Activated naive CD8-positive, alpha-beta T cell (primary cell): ENCODE measurements at regions not wholly inside any gene's neighbourhood (a gene's known extent, or its start where the extent isn't known, plus 50 kb on each side); places are given as distances from the start of the nearest gene placed in this dataset.

Experiments
- H3K27ac Mint-ChIP-seq: one replicate; pipeline ENCODE4 v1.8.0; 2021; ENCODE audit warnings: mixed read lengths
- H3K27me3 Mint-ChIP-seq: one replicate; pipeline ENCODE4 v1.8.0; 2021; ENCODE audit warnings: mixed read lengths
- H3K36me3 Mint-ChIP-seq: one replicate; pipeline ENCODE4 v1.8.0; 2021; ENCODE audit warnings: mixed read lengths
- H3K4me1 Mint-ChIP-seq: one replicate; pipeline ENCODE4 v1.8.0; 2021; ENCODE audit warnings: low read depth, mixed read lengths
- H3K4me3 Mint-ChIP-seq: one replicate; pipeline ENCODE4 v1.8.0; 2021; ENCODE audit warnings: mild to moderate bottlenecking, mixed read lengths
- H3K9me3 Mint-ChIP-seq: one replicate; pipeline ENCODE4 v1.8.0; 2021; ENCODE audit warnings: low read depth, mixed read lengths

- H3K9me3 Mint-ChIP-seq: peaks cover 8% of the 10 kb centered on the region
- no peak overlapping the region for H3K4me3 Mint-ChIP-seq
- no peaks in the 10 kb centered on the region for H3K27me3 Mint-ChIP-seq
- no peaks in the 10 kb centered on the region for H3K4me1 Mint-ChIP-seq
- H3K27ac Mint-ChIP-seq: no peak overlapping the region
- H3K36me3 Mint-ChIP-seq: no peaks in the 10 kb centered on the region
Observed at GRCh38 chr13:89740994-89741685, 1606.3 kb upstream of the MIR17HG start.

- H3K36me3 Mint-ChIP-seq: no peaks in the 10 kb centered on the region
- peaks cover 4% of the 10 kb centered on the region for H3K9me3 Mint-ChIP-seq
- no peak overlapping the region for H3K4me3 Mint-ChIP-seq
- H3K27me3 Mint-ChIP-seq: no peaks in the 10 kb centered on the region
- no peak overlapping the region for H3K27ac Mint-ChIP-seq
- H3K4me1 Mint-ChIP-seq: no peaks in the 10 kb centered on the region
Observed at GRCh38 chr13:89746554-89746953, 1600.9 kb upstream of the MIR17HG start.

DNA sequence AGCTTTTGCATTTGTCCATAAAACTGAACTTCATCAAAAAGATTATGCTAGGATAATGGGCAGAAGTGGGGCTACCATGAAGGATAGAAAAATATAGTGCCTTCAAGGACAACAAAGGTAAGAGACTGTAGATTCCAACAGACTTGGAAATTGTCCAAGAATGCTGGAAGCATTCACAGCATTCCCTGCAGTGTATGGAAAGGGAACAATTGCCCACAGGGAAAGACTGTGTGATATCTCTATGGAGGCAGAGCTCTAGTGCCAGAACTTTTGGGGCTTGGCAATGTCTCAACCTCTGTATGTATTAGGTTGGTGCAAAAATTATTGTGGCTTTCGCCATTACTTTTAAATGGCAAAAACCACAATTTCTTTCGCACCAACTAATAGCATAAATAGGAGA lies 1598.8 kb upstream of the MIR17HG start:
- no peaks in the 10 kb centered on the region for H3K36me3 Mint-ChIP-seq
- H3K27ac Mint-ChIP-seq: no peak overlapping the region
- peaks cover 7% of the 10 kb centered on the region for H3K9me3 Mint-ChIP-seq
- no peak overlapping the region for H3K4me3 Mint-ChIP-seq
- no peaks in the 10 kb centered on the region for H3K4me1 Mint-ChIP-seq
- no peaks in the 10 kb centered on the region for H3K27me3 Mint-ChIP-seq

DNA sequence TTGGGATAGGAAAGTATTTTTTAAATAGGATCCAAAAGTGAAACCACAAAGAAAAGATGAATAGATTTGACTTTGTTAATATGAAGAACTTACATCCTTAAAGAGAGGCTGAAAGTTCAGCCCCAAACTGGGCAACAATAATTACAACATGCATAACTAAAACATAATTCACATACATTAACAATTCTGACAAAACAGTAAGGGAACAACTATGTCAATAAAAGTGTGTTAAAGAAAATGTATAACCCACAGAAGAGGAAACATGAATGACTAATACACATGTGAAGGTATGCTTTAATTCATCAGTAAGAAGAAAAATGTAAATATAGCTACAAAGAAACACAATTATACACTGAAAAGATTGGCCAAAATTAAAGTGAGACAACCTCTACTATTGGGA lies 1597.6 kb upstream of the MIR17HG start:
- H3K4me1 Mint-ChIP-seq: no peaks in the 10 kb centered on the region
- peaks cover 4% of the 10 kb centered on the region for H3K9me3 Mint-ChIP-seq
- no peaks in the 10 kb centered on the region for H3K36me3 Mint-ChIP-seq
- H3K4me3 Mint-ChIP-seq: no peak overlapping the region
- H3K27me3 Mint-ChIP-seq: no peaks in the 10 kb centered on the region
- no peak overlapping the region for H3K27ac Mint-ChIP-seq

DNA sequence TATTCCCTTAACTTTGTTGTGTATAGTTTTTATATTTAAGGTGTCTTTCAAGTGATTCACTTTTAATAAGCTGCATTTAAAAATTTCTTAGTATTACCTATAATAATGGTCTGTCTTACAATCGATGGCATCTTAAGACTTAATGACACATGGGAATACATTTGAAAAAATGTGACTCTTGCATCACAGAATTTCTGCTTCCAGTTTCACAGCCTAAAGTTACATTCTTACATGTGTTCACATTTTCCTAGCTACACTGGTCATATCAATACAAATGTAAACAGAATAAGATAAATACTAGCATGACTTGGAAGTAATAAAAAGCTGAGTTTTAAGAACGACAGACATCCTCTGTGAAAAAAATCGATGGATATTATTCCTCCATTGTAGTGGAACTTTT lies 1597.1 kb upstream of the MIR17HG start:
- peaks cover 4% of the 10 kb centered on the region for H3K9me3 Mint-ChIP-seq
- no peak overlapping the region for H3K27ac Mint-ChIP-seq
- H3K4me1 Mint-ChIP-seq: no peaks in the 10 kb centered on the region
- H3K27me3 Mint-ChIP-seq: no peaks in the 10 kb centered on the region
- no peaks in the 10 kb centered on the region for H3K36me3 Mint-ChIP-seq
- H3K4me3 Mint-ChIP-seq: no peak overlapping the region

GRCh38 chr13:89751432-89751930 lies 1596.0 kb upstream of the MIR17HG start:
- H3K36me3 Mint-ChIP-seq: no peaks in the 10 kb centered on the region
- peaks cover 4% of the 10 kb centered on the region for H3K9me3 Mint-ChIP-seq
- no peak overlapping the region for H3K4me3 Mint-ChIP-seq
- H3K4me1 Mint-ChIP-seq: no peaks in the 10 kb centered on the region
- H3K27ac Mint-ChIP-seq: no peak overlapping the region
- no peaks in the 10 kb centered on the region for H3K27me3 Mint-ChIP-seq

DNA sequence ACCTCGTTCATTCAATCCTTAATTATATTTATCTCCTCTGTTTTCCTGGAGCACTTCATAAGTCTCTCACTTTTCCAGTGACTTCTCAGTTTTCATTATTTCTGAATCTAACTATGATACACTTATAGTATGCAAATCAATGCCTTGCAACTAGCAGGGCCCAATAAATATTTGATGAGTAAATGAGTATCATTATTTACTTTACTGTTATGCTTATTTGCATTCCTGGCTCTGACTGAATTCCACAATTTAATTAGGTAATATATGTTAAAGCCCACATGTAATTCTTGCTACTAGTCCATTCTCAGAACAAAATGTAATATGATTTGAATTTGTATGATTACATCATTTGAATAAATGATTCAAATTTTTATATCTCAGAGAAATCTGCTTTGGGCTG lies 1595.1 kb upstream of the MIR17HG start:
- Mint-ChIP-seq H3K36me3 (no peaks in the 10 kb centered on the region), H3K9me3 (peaks cover 4% of the 10 kb centered on the region), H3K27me3 (no peaks in the 10 kb centered on the region), H3K4me3 (no peak overlapping the region), H3K27ac (no peak overlapping the region), H3K4me1 (no peaks in the 10 kb centered on the region)

- no peaks in the 10 kb centered on the region for H3K4me1 Mint-ChIP-seq
- no peaks in the 10 kb centered on the region for H3K36me3 Mint-ChIP-seq
- H3K27me3 Mint-ChIP-seq: no peaks in the 10 kb centered on the region
- H3K27ac Mint-ChIP-seq: no peak overlapping the region
- peaks cover 8% of the 10 kb centered on the region for H3K9me3 Mint-ChIP-seq
- H3K4me3 Mint-ChIP-seq: no peak overlapping the region
Observed at GRCh38 chr13:89755729-89756492, 1591.6 kb upstream of the MIR17HG start.

GRCh38 chr13:89763005-89763404 lies 1584.5 kb upstream of the MIR17HG start:
- peaks cover 7% of the 10 kb centered on the region for H3K9me3 Mint-ChIP-seq
- no peak overlapping the region for H3K27ac Mint-ChIP-seq
- H3K27me3 Mint-ChIP-seq: no peaks in the 10 kb centered on the region
- no peak overlapping the region for H3K4me3 Mint-ChIP-seq
- H3K4me1 Mint-ChIP-seq: no peaks in the 10 kb centered on the region
- no peaks in the 10 kb centered on the region for H3K36me3 Mint-ChIP-seq

DNA sequence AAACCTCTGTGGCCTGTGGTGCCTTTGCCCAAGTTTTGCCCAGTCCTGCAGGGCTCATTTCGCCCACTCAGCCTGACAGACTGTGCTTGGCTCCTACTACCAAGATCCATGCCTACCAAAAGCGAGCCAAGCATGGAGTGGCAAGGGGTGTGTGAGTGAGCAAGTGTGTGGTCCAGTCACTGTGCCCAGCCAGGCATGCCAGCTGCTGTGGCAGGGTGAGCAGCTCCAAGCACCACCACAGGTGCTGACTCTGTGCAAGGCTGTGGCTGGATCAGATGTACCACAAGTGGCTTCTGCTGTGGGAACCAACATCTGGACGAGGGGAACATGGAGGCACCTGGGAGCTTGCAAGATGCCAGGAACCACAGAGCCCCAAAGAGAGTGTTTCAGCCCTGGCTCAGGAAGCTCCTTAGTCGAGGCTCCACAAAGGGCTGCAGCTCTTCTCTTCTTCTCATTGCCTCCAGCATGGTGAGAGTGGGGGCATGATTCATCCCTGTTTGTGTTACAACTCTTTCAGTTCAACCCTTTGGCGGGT lies 1564.2 kb upstream of the MIR17HG start:
- Mint-ChIP-seq H3K27me3 (no peaks in the 10 kb centered on the region), H3K4me3 (no peak overlapping the region), H3K4me1 (no peaks in the 10 kb centered on the region), H3K36me3 (no peaks in the 10 kb centered on the region), H3K9me3 (peaks cover 7% of the 10 kb centered on the region), H3K27ac (no peak overlapping the region)

- Mint-ChIP-seq H3K9me3 (peaks cover 4% of the 10 kb centered on the region), H3K4me1 (no peaks in the 10 kb centered on the region), H3K27ac (no peak overlapping the region), H3K27me3 (no peaks in the 10 kb centered on the region), H3K36me3 (no peaks in the 10 kb centered on the region), H3K4me3 (no peak overlapping the region)
Observed at GRCh38 chr13:89784161-89784809, 1563.2 kb upstream of the MIR17HG start.

- no peak overlapping the region for H3K4me3 Mint-ChIP-seq
- no peak overlapping the region for H3K27ac Mint-ChIP-seq
- H3K9me3 Mint-ChIP-seq: peaks cover 7% of the 10 kb centered on the region
- no peaks in the 10 kb centered on the region for H3K27me3 Mint-ChIP-seq
- no peaks in the 10 kb centered on the region for H3K36me3 Mint-ChIP-seq
- H3K4me1 Mint-ChIP-seq: no peaks in the 10 kb centered on the region
Observed at GRCh38 chr13:89786531-89786930, 1561.0 kb upstream of the MIR17HG start.

GRCh38 chr13:89790696-89791095 lies 1556.8 kb upstream of the MIR17HG start:
- Mint-ChIP-seq H3K4me1 (no peaks in the 10 kb centered on the region), H3K27ac (no peak overlapping the region), H3K9me3 (peaks cover 10% of the 10 kb centered on the region), H3K27me3 (no peaks in the 10 kb centered on the region), H3K4me3 (no peak overlapping the region), H3K36me3 (no peaks in the 10 kb centered on the region)

GRCh38 chr13:89791971-89792630 lies 1555.4 kb upstream of the MIR17HG start:
- Mint-ChIP-seq H3K4me1 (no peaks in the 10 kb centered on the region), H3K9me3 (peaks cover 18% of the 10 kb centered on the region), H3K27ac (no peak overlapping the region), H3K4me3 (no peak overlapping the region), H3K27me3 (no peaks in the 10 kb centered on the region), H3K36me3 (no peaks in the 10 kb centered on the region)

- Mint-ChIP-seq H3K4me3 (no peak overlapping the region), H3K36me3 (no peaks in the 10 kb centered on the region), H3K9me3 (peaks cover 17% of the 10 kb centered on the region), H3K27me3 (no peaks in the 10 kb centered on the region), H3K4me1 (no peaks in the 10 kb centered on the region), H3K27ac (no peak overlapping the region)
Observed at GRCh38 chr13:89796196-89796595, 1551.3 kb upstream of the MIR17HG start.
